ENCODE measurements at regions not wholly inside any gene's neighbourhood (a gene's known extent, or its start where the extent isn't known, plus 50 kb on each side); places are given as distances from the start of the nearest gene placed in this dataset.
A peak's percentile ranks its signal among the peaks of the same experiment; 100 is the strongest.

GRCh38 chr18:31219395-31219794 is 56.7 kb upstream of the DSC1 start:
- H3K4me3 ChIP-seq (ENCODE audit: low read length in 3 of 3) = no peak overlapping the region
- peaks cover 0 to 3% (median 0%) of the 10 kb centered on the region in 3 donors for H3K9me3 ChIP-seq (ENCODE audit: control insufficient read depth in 2 of 3, insufficient read depth in 1 of 3, low read length in 3 of 3)
- DNase-seq (no peak), FAIRE-seq (no peak)
- H3K27me3 ChIP-seq (ENCODE audit: control insufficient read depth, insufficient read depth, low read length) = no peaks in the 10 kb centered on the region
- H3K36me3 ChIP-seq (ENCODE audit: control insufficient read depth in 2 of 3, insufficient read depth in 3 of 3, low read length in 3 of 3) = no peaks in the 10 kb centered on the region
- no peak overlapping the region for H3K9ac ChIP-seq (ENCODE audit: low read length in 3 of 3)
- H3K4me1 ChIP-seq (ENCODE audit: control insufficient read depth in 2 of 3, insufficient read depth in 2 of 3, low read depth in 1 of 3, low read length in 3 of 3) = peaks cover 0 to 11% (median 3%) of the 10 kb centered on the region in 3 donors
- TF ChIP-seq, protein P1, sequence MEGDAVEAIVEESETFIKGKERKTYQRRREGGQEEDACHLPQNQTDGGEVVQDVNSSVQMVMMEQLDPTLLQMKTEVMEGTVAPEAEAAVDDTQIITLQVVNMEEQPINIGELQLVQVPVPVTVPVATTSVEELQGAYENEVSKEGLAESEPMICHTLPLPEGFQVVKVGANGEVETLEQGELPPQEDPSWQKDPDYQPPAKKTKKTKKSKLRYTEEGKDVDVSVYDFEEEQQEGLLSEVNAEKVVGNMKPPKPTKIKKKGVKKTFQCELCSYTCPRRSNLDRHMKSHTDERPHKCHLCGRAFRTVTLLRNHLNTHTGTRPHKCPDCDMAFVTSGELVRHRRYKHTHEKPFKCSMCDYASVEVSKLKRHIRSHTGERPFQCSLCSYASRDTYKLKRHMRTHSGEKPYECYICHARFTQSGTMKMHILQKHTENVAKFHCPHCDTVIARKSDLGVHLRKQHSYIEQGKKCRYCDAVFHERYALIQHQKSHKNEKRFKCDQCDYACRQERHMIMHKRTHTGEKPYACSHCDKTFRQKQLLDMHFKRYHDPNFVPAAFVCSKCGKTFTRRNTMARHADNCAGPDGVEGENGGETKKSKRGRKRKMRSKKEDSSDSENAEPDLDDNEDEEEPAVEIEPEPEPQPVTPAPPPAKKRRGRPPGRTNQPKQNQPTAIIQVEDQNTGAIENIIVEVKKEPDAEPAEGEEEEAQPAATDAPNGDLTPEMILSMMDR (IDR thresholded peaks at IDR 0.05; ENCODE audit: borderline replicate concordance, extremely low read depth, insufficient read depth) = no peak
- no peak overlapping the region for H3K27ac ChIP-seq (ENCODE audit: low read depth in 2 of 2, low read length in 2 of 2)
- intact Hi-C loops (cut with DNase I) = no loop called here

DNA sequence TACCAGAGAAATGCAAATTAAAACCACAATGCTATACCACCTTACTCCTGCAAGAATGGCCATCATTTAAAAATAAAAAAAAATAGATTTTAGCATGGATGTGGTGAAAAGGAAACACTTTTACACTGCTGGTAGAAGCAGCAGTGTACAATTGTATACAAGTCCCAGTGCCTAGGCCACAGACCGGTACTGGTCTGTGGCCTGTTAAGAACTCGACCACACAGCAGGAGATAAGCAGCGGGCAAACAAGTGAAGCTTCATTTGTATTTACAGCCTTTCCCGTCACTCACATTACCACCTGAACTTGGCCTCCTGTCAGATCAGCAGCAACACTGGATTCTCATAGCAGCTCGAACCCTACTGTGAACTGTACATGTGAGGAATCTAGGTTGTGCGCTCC is 60.7 kb upstream of the DSC1 start:
- DNase-seq (no peak), FAIRE-seq (no peak)
- intact Hi-C loops (cut with DNase I) = no loop called here
- TF ChIP-seq, protein P1 (IDR thresholded peaks at IDR 0.05; ENCODE audit: borderline replicate concordance, extremely low read depth, insufficient read depth) = no peak
- Histone ChIP-seq H3K36me3 (ENCODE audit: control insufficient read depth in 2 of 3, insufficient read depth in 3 of 3, low read length in 3 of 3) (no peaks in the 10 kb centered on the region), H3K27ac (ENCODE audit: low read depth in 2 of 2, low read length in 2 of 2) (no peak overlapping the region), H3K4me3 (ENCODE audit: low read length in 3 of 3) (no peak overlapping the region), H3K9ac (ENCODE audit: low read length in 3 of 3) (no peak overlapping the region), H3K4me1 (ENCODE audit: control insufficient read depth in 2 of 3, insufficient read depth in 2 of 3, low read depth in 1 of 3, low read length in 3 of 3) (peaks cover 0 to 6% (median 2%) of the 10 kb centered on the region in 3 donors), H3K9me3 (ENCODE audit: control insufficient read depth in 2 of 3, insufficient read depth in 1 of 3, low read length in 3 of 3) (peaks cover 0 to 3% (median 0%) of the 10 kb centered on the region in 3 donors), H3K27me3 (ENCODE audit: control insufficient read depth, insufficient read depth, low read length) (no peaks in the 10 kb centered on the region)

GRCh38 chr18:31225668-31226067 is 63.0 kb upstream of the DSC1 start:
- no peak for FAIRE-seq

More at GRCh38 chr18:31225668-31226067, 63.0 kb upstream of the DSC1 start:
- TF ChIP-seq, protein P1 (IDR thresholded peaks at IDR 0.05; ENCODE audit: borderline replicate concordance, extremely low read depth, insufficient read depth) = no peak
- Histone ChIP-seq H3K27ac (ENCODE audit: low read depth in 2 of 2, low read length in 2 of 2) (peak overlapping the region in 1 of 2 donors; percentile 47), H3K36me3 (ENCODE audit: control insufficient read depth in 2 of 3, insufficient read depth in 3 of 3, low read length in 3 of 3) (no peaks in the 10 kb centered on the region), H3K9me3 (ENCODE audit: control insufficient read depth in 2 of 3, insufficient read depth in 1 of 3, low read length in 3 of 3) (peaks cover 0 to 3% (median 0%) of the 10 kb centered on the region in 3 donors), H3K4me3 (ENCODE audit: low read length in 3 of 3) (no peak overlapping the region), H3K9ac (ENCODE audit: low read length in 3 of 3) (no peak overlapping the region), H3K4me1 (ENCODE audit: control insufficient read depth in 2 of 3, insufficient read depth in 2 of 3, low read depth in 1 of 3, low read length in 3 of 3) (peaks cover 0 to 6% (median 2%) of the 10 kb centered on the region in 3 donors), H3K27me3 (ENCODE audit: control insufficient read depth, insufficient read depth, low read length) (no peaks in the 10 kb centered on the region)
- DNase-seq = peak; percentile 56 to 79 (median 63)
- intact Hi-C loops (cut with DNase I) = no loop called here

Measured in kidney (tissue), 13 donors.